ENCODE measurements at regions not wholly inside any gene's neighbourhood (a gene's known extent, or its start where the extent isn't known, plus 50 kb on each side); places are given as distances from the start of the nearest gene placed in this dataset.

DNA sequence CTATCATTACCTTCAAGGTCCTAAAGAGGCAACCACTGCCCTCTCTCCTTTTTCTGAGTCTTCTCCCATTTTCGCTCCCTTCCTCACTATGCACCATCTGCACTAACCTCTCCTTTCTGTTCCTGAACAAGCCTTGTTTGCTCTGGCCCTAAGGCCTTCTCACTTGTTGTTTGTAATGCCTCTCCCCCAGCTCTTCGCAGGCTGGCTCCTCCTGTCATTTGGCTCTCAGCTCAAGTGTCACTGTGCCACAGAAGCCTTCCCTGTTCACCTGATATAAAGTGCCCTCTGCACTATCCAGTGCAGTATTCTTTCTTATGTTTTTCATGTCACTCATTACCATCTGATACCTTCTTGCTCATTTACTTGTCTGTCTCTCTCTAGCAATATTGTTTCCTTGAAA lies 303.7 kb downstream of the KCNN2 start:
- intact Hi-C loops (cut with DNase I): no loop called here
- WGBS: 70% methylated on average over 2 of the region's 2 CpGs
- no peak for TF ChIP-seq POLR2AphosphoS5 (IDR thresholded peaks at IDR 0.05)
- no peak for TF ChIP-seq POLR2A (IDR thresholded peaks at IDR 0.05; ENCODE audit: low read depth)
- TF ChIP-seq, protein P1, sequence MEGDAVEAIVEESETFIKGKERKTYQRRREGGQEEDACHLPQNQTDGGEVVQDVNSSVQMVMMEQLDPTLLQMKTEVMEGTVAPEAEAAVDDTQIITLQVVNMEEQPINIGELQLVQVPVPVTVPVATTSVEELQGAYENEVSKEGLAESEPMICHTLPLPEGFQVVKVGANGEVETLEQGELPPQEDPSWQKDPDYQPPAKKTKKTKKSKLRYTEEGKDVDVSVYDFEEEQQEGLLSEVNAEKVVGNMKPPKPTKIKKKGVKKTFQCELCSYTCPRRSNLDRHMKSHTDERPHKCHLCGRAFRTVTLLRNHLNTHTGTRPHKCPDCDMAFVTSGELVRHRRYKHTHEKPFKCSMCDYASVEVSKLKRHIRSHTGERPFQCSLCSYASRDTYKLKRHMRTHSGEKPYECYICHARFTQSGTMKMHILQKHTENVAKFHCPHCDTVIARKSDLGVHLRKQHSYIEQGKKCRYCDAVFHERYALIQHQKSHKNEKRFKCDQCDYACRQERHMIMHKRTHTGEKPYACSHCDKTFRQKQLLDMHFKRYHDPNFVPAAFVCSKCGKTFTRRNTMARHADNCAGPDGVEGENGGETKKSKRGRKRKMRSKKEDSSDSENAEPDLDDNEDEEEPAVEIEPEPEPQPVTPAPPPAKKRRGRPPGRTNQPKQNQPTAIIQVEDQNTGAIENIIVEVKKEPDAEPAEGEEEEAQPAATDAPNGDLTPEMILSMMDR (IDR thresholded peaks at IDR 0.05): no peak
- no peak for TF ChIP-seq EP300 (IDR thresholded peaks at IDR 0.05)
- Histone ChIP-seq H3K36me3 (no peaks in the 10 kb centered on the region), H3K4me3 (no peak overlapping the region), H3K4me1 (no peaks in the 10 kb centered on the region), H3K27ac (replicated peaks in 1 of 4) (no peak overlapping the region), H3K27me3 (no peaks in the 10 kb centered on the region), H3K9me3 (no peaks in the 10 kb centered on the region)
- DNase-seq (ENCODE audit: extremely low spot score): no peak

DNA sequence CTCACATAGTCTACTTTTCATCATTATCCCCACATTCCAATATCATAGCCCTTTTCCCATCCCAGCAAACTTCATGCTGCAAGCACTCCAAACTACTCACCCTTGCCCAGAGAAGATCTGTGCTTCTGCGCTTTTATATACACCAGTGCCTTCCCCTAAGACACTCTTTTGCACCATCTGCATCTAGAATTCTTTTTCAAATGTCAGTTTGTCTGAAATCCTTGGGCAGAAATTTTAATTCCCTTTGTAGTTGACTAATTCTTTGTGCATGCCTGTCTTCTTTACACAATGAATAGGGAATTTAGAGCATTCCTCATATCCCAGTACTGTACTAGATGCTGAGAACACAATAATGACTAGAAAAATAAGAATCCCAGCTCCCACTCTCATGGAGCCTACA lies 298.9 kb downstream of the KCNN2 start:
- Histone ChIP-seq H3K27me3 (no peaks in the 10 kb centered on the region), H3K36me3 (no peaks in the 10 kb centered on the region), H3K4me3 (no peak overlapping the region), H3K27ac (replicated peaks in 1 of 4) (no peak overlapping the region), H3K4me1 (no peaks in the 10 kb centered on the region), H3K9me3 (no peaks in the 10 kb centered on the region)
- intact Hi-C loops (cut with DNase I): no loop called here
- DNase-seq (ENCODE audit: extremely low spot score): no peak
- no peak for TF ChIP-seq EP300 (IDR thresholded peaks at IDR 0.05)
- TF ChIP-seq POLR2A (IDR thresholded peaks at IDR 0.05; ENCODE audit: low read depth): no peak
- TF ChIP-seq, protein P1 (IDR thresholded peaks at IDR 0.05): no peak
- TF ChIP-seq POLR2AphosphoS5 (IDR thresholded peaks at IDR 0.05): no peak
- WGBS: 100% methylated on average over 1 of the region's 1 CpG

DNA sequence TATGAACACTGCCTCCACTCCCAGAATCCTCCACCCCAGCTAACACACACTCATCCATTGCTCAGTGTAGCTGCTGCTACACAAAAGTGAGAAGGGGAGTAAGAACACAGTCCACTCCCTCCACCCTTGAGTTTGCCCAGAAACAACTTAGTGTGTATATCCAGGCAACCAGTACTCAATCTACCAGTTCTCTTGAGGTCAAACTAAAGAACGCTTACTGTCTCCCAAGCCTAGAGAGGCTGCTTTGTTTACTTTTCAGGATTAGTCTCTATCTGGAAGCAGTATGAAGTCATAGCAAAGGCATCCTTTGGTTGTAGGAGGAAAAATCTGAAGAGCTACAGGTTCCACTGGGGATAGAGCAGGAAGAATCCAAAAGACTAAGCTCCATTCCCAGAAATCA lies 296.3 kb downstream of the KCNN2 start:
- Histone ChIP-seq H3K36me3 (no peaks in the 10 kb centered on the region), H3K27me3 (no peaks in the 10 kb centered on the region), H3K4me3 (no peak overlapping the region), H3K9me3 (no peaks in the 10 kb centered on the region), H3K4me1 (no peaks in the 10 kb centered on the region), H3K27ac (replicated peaks in 1 of 4) (no peak overlapping the region)
- intact Hi-C loops (cut with DNase I): no loop called here
- TF ChIP-seq, protein P1 (IDR thresholded peaks at IDR 0.05): no peak
- TF ChIP-seq POLR2A (IDR thresholded peaks at IDR 0.05; ENCODE audit: low read depth) (no peak), POLR2AphosphoS5 (IDR thresholded peaks at IDR 0.05) (no peak), EP300 (IDR thresholded peaks at IDR 0.05) (no peak)
- no peak for DNase-seq (ENCODE audit: extremely low spot score)
- 33% methylated on average over 1 of the region's 1 CpG for WGBS

DNA sequence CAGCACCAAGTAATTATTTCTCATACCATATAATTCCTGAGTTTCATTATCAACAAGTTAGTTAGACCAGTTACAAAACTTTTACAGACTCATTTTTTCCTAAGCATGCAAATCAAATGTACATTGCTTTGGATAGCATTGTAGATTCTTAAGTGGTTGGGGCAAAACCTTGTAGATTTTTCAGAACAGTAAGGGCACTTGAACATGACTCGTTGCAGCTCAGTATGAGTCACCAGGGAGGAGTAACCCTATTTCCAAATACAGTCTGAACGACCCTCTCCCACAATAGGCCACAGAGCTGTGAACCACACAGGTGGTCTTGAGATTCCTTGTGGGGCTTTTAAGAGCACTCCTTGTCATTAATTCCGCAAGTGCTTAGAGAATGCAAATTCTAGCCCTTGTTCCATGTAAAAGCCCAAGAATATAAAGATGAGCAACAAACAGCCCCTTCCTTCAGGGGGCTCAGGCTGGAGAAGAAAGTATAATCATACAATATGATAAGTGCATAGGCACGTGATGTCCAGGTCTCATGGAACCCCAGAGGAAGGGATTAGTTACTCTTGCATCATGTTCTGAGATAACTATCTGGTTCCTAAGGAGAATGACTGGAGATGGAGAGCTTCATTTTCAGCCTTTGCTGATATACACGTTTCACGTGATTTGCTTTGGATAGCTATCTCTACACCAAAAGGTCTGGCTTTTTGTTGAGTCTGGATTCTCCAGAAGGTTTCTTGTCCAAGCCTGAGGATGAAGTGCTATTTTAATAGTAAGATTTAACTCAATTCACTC lies 295.7 kb downstream of the KCNN2 start:
- WGBS: 70% methylated on average over 6 of the region's 6 CpGs
- Histone ChIP-seq H3K27ac (replicated peaks in 1 of 4) (no peak overlapping the region), H3K27me3 (no peaks in the 10 kb centered on the region), H3K36me3 (no peaks in the 10 kb centered on the region), H3K4me3 (no peak overlapping the region), H3K4me1 (no peaks in the 10 kb centered on the region), H3K9me3 (no peaks in the 10 kb centered on the region)
- no peak for DNase-seq (ENCODE audit: extremely low spot score)
- intact Hi-C loops (cut with DNase I): no loop called here
- TF ChIP-seq POLR2AphosphoS5 (IDR thresholded peaks at IDR 0.05): no peak
- TF ChIP-seq, protein P1 (IDR thresholded peaks at IDR 0.05): no peak

DNA sequence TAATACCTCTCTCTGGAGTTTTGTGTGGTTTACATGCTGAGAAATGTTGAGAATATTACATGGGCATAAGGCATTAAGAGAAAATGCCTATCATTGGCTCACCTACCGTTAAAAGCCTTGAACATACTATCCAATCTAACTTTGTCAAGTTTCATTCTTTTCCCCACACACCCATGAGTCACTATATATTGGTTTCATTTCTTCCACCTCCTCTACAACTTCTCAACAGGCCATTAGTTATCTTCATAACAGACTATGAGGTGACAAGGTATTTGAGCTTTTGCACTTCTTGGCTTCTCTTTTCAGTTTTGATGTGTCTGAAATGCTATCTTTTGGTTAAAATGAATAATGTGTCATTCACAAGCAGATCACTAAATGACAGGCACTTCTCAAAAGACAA lies 288.0 kb downstream of the KCNN2 start:
- Histone ChIP-seq H3K9me3 (no peaks in the 10 kb centered on the region), H3K27me3 (no peaks in the 10 kb centered on the region), H3K4me1 (no peaks in the 10 kb centered on the region), H3K36me3 (no peaks in the 10 kb centered on the region), H3K27ac (replicated peaks in 1 of 4) (no peak overlapping the region), H3K4me3 (no peak overlapping the region)
- 75% methylated on average over 1 of the region's 1 CpG for WGBS
- intact Hi-C loops (cut with DNase I): no loop called here
- no peak for TF ChIP-seq POLR2AphosphoS5 (IDR thresholded peaks at IDR 0.05)
- no peak for TF ChIP-seq POLR2A (IDR thresholded peaks at IDR 0.05; ENCODE audit: low read depth)
- TF ChIP-seq EP300 (IDR thresholded peaks at IDR 0.05): no peak
- TF ChIP-seq, protein P1 (IDR thresholded peaks at IDR 0.05): no peak
- DNase-seq (ENCODE audit: extremely low spot score): no peak

Data from esophagus muscularis mucosa (tissue), 4 donors.